ENCODE measurements at regions not wholly inside any gene's neighbourhood (a gene's known extent, or its start where the extent isn't known, plus 50 kb on each side); places are given as distances from the start of the nearest gene placed in this dataset.

DNA sequence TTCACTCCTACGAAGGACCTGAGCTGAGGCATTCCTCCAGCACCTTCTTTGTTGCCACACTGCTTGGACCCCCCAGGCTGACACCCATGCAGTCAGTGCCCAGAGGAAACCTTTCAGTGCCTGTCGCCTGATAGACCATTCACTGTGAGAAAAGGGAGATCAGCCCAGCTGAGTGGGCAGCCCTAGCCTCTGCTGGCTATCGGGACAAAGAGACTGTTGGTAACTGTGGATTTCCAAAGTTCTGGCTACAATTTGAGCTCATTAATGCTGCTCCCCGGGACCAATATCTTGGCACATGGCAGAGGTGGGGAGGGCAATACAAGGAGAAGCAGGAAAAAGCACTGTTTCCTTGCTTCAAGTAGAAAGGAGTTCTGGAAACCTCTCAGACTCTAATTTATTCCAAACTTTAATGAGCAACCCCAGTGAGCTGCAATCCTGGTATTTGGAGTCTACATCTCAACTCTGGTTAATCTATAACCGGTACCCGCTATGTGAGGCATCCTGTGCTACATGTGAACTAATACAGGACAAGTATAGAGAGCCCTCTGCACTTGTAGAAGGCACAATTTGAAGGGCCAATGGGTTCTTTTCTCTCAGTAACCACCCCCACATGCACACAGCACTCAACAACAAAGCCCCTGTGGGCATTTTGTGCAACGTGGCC is 200.7 kb upstream of the NCAM1 start:
- intact Hi-C loops (cut with micrococcal nuclease): no loop called here
- H3K4me1 Mint-ChIP-seq: no peaks in the 10 kb centered on the region
- CTCF ChIA-PET (ENCODE audit: partially characterized antibody): no interaction called here

GRCh38 chr11:112761911-112762706 is 199.1 kb upstream of the NCAM1 start:
- H3K9me3 ChIP-seq (ENCODE audit: control insufficient read depth in 1 of 2, low read length in 2 of 2): no peaks in the 10 kb centered on the region
- intact Hi-C loops (cut with micrococcal nuclease): no loop called here
- Mint-ChIP-seq H3K9me3 (peaks cover 0 to 4% (median 0%) of the 10 kb centered on the region in 8 donors), H3K27ac (no peak overlapping the region), H3K4me1 (no peaks in the 10 kb centered on the region), H3K27me3 (peaks cover 1 to 2% of the 10 kb centered on the region in 2 donors), H3K4me3 (no peak overlapping the region), H3K36me3 (no peaks in the 10 kb centered on the region)
- no peaks in the 10 kb centered on the region for H3K36me3 ChIP-seq (ENCODE audit: insufficient read depth, low read length)
- DNase-seq: no peak
- H3K4me3 ChIP-seq (ENCODE audit: low read length in 2 of 2): no peak overlapping the region
- no peak overlapping the region for H3K27ac ChIP-seq (ENCODE audit: low read depth, low read length)
- CTCF ChIA-PET (ENCODE audit: partially characterized antibody): no interaction called here
- POLR2A ChIA-PET (ENCODE audit: partially characterized antibody): no interaction called here
- H3K27me3 ChIP-seq (ENCODE audit: insufficient read depth, low read length): no peaks in the 10 kb centered on the region
- no peaks in the 10 kb centered on the region for H3K4me1 ChIP-seq (ENCODE audit: insufficient read depth, low read length)

More for the DNA sequence above, 200.7 kb upstream of the NCAM1 start:
- Mint-ChIP-seq H3K36me3 (no peaks in the 10 kb centered on the region), H3K4me3 (no peak overlapping the region), H3K27ac (no peak overlapping the region), H3K9me3 (peaks cover 0 to 4% (median 0%) of the 10 kb centered on the region in 8 donors), H3K27me3 (peaks cover 0 to 1% of the 10 kb centered on the region in 2 donors)
- no peaks in the 10 kb centered on the region for H3K4me1 ChIP-seq (ENCODE audit: insufficient read depth, low read length)
- H3K4me3 ChIP-seq (ENCODE audit: low read length in 2 of 2): no peak overlapping the region
- no peak for DNase-seq
- H3K27ac ChIP-seq (ENCODE audit: low read depth, low read length): no peak overlapping the region
- H3K27me3 ChIP-seq (ENCODE audit: insufficient read depth, low read length): no peaks in the 10 kb centered on the region
- no peaks in the 10 kb centered on the region for H3K9me3 ChIP-seq (ENCODE audit: control insufficient read depth in 1 of 2, low read length in 2 of 2)
- no peaks in the 10 kb centered on the region for H3K36me3 ChIP-seq (ENCODE audit: insufficient read depth, low read length)
- POLR2A ChIA-PET (ENCODE audit: partially characterized antibody): no interaction called here

DNA sequence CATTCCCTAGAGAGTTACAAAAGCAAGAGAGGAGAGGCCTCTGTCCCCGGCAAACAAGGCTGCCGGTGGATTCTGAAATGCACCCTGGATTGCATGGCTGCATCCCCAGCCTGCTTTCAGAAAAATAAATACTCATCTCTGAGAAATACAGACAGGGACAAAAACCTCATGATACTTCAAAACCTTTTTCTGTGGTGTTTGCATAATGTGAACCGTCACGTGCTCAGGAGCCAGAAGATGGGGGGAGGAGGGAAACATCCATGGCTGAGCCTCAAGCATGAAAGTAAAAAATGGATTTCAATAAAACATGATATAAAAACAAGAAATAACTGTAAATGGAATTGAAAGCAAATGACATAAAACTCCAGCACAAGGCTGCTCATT is 198.5 kb upstream of the NCAM1 start:
- peaks cover 1 to 2% of the 10 kb centered on the region in 2 donors for H3K27me3 Mint-ChIP-seq
- Histone ChIP-seq H3K4me1 (ENCODE audit: insufficient read depth, low read length) (no peaks in the 10 kb centered on the region), H3K27ac (ENCODE audit: low read depth, low read length) (no peak overlapping the region), H3K27me3 (ENCODE audit: insufficient read depth, low read length) (no peaks in the 10 kb centered on the region), H3K36me3 (ENCODE audit: insufficient read depth, low read length) (no peaks in the 10 kb centered on the region), H3K9me3 (ENCODE audit: control insufficient read depth in 1 of 2, low read length in 2 of 2) (no peaks in the 10 kb centered on the region), H3K4me3 (ENCODE audit: low read length in 2 of 2) (no peak overlapping the region)
- no peak overlapping the region for H3K27ac Mint-ChIP-seq
- POLR2A ChIA-PET (ENCODE audit: partially characterized antibody): no interaction called here
- no peak for DNase-seq
- intact Hi-C loops (cut with micrococcal nuclease): no loop called here
- H3K9me3 Mint-ChIP-seq: peaks cover 0 to 4% (median 0%) of the 10 kb centered on the region in 8 donors
- no peak overlapping the region for H3K4me3 Mint-ChIP-seq
- CTCF ChIA-PET (ENCODE audit: partially characterized antibody): no interaction called here
- H3K36me3 Mint-ChIP-seq: no peaks in the 10 kb centered on the region
- no peaks in the 10 kb centered on the region for H3K4me1 Mint-ChIP-seq

- no peak for DNase-seq
- CTCF ChIA-PET (ENCODE audit: partially characterized antibody): no interaction called here
- Mint-ChIP-seq H3K4me1 (no peaks in the 10 kb centered on the region), H3K36me3 (no peaks in the 10 kb centered on the region), H3K9me3 (peaks cover 0 to 5% (median 0%) of the 10 kb centered on the region in 8 donors), H3K27ac (no peak overlapping the region), H3K27me3 (peaks cover 2 to 4% of the 10 kb centered on the region in 2 donors), H3K4me3 (no peak overlapping the region)
- no peaks in the 10 kb centered on the region for H3K27me3 ChIP-seq (ENCODE audit: insufficient read depth, low read length)
- no peaks in the 10 kb centered on the region for H3K9me3 ChIP-seq (ENCODE audit: control insufficient read depth in 1 of 2, low read length in 2 of 2)
- H3K4me1 ChIP-seq (ENCODE audit: insufficient read depth, low read length): no peaks in the 10 kb centered on the region
- H3K36me3 ChIP-seq (ENCODE audit: insufficient read depth, low read length): no peaks in the 10 kb centered on the region
- H3K27ac ChIP-seq (ENCODE audit: low read depth, low read length): no peak overlapping the region
- POLR2A ChIA-PET (ENCODE audit: partially characterized antibody): no interaction called here
- intact Hi-C loops (cut with micrococcal nuclease): no loop called here
- H3K4me3 ChIP-seq (ENCODE audit: low read length in 2 of 2): no peak overlapping the region
Measured at GRCh38 chr11:112765337-112765736, 195.9 kb upstream of the NCAM1 start.

DNA sequence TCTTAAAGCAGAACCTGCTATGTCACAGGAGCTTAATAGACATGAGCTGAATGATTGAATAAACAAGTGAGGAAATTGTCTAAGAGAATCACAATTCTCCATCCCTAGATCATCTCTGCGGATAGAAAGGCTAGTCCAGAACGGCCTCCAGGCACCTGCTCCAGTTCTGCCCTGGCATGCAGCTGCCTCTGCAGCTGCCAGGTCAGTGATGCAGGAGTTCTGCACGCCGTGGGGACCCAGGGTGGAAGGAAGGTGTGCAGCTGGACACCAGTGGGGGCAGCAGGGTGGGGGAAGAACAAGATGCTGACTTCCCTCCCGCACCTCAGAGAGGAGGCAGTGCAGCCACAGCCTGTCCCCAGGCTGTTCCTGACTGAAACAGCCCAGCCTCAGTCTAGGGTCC is 192.1 kb upstream of the NCAM1 start:
- no peaks in the 10 kb centered on the region for H3K36me3 ChIP-seq (ENCODE audit: insufficient read depth, low read length)
- no peak overlapping the region for H3K4me3 ChIP-seq (ENCODE audit: low read length in 2 of 2)
- Mint-ChIP-seq H3K27ac (no peak overlapping the region), H3K27me3 (peaks cover 4 to 8% of the 10 kb centered on the region in 2 donors), H3K9me3 (peaks cover 0 to 3% (median 0%) of the 10 kb centered on the region in 8 donors), H3K4me1 (no peaks in the 10 kb centered on the region), H3K36me3 (no peaks in the 10 kb centered on the region), H3K4me3 (no peak overlapping the region)
- H3K27ac ChIP-seq (ENCODE audit: low read depth, low read length): no peak overlapping the region
- H3K27me3 ChIP-seq (ENCODE audit: insufficient read depth, low read length): no peaks in the 10 kb centered on the region
- no peaks in the 10 kb centered on the region for H3K9me3 ChIP-seq (ENCODE audit: control insufficient read depth in 1 of 2, low read length in 2 of 2)
- no peak for DNase-seq
- ChIA-PET CTCF (ENCODE audit: partially characterized antibody) (no interaction called here), POLR2A (ENCODE audit: partially characterized antibody) (no interaction called here)
- H3K4me1 ChIP-seq (ENCODE audit: insufficient read depth, low read length): no peaks in the 10 kb centered on the region
- intact Hi-C loops (cut with micrococcal nuclease): no loop called here

- no peaks in the 10 kb centered on the region for H3K36me3 Mint-ChIP-seq
Measured at GRCh38 chr11:112769584-112769983, 191.6 kb upstream of the NCAM1 start.

DNA sequence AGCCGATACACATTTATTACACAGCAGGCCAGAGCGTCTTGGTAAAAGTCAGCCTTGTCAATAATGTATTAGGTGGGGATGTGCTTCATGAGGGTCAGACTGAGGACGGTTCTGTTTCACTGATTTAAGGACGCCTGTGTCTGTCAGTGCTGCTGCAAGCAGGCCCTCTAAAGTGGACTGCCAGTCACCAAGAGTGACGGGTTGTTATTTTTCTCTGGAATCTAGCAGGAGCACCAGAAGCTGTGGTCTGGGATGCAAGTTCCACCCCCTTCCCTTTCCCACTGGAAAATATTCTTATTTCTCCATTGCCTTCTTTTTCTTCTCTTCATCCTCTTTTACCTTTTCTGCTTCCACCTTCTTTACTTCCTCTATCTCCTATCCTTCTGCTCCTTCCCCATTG is 191.2 kb upstream of the NCAM1 start:
- DNase-seq: no peak
- Mint-ChIP-seq H3K27me3 (peaks cover 4 to 8% of the 10 kb centered on the region in 2 donors), H3K27ac (no peak overlapping the region), H3K9me3 (peaks cover 0 to 5% (median 0%) of the 10 kb centered on the region in 8 donors), H3K4me3 (no peak overlapping the region), H3K36me3 (no peaks in the 10 kb centered on the region), H3K4me1 (no peaks in the 10 kb centered on the region)
- intact Hi-C loops (cut with micrococcal nuclease): no loop called here
- no peak overlapping the region for H3K4me3 ChIP-seq (ENCODE audit: low read length in 2 of 2)
- no peaks in the 10 kb centered on the region for H3K36me3 ChIP-seq (ENCODE audit: insufficient read depth, low read length)
- H3K27ac ChIP-seq (ENCODE audit: low read depth, low read length): no peak overlapping the region
- no peaks in the 10 kb centered on the region for H3K4me1 ChIP-seq (ENCODE audit: insufficient read depth, low read length)
- no peaks in the 10 kb centered on the region for H3K9me3 ChIP-seq (ENCODE audit: control insufficient read depth in 1 of 2, low read length in 2 of 2)
- H3K27me3 ChIP-seq (ENCODE audit: insufficient read depth, low read length): no peaks in the 10 kb centered on the region
- ChIA-PET CTCF (ENCODE audit: partially characterized antibody) (no interaction called here), POLR2A (ENCODE audit: partially characterized antibody) (no interaction called here)

More at GRCh38 chr11:112769584-112769983, 191.6 kb upstream of the NCAM1 start:
- Mint-ChIP-seq H3K27ac (no peak overlapping the region), H3K9me3 (peaks cover 0 to 5% (median 0%) of the 10 kb centered on the region in 8 donors), H3K4me3 (no peak overlapping the region), H3K4me1 (no peaks in the 10 kb centered on the region), H3K27me3 (peaks cover 4 to 8% of the 10 kb centered on the region in 2 donors)
- no peak for DNase-seq
- ChIA-PET POLR2A (ENCODE audit: partially characterized antibody) (no interaction called here), CTCF (ENCODE audit: partially characterized antibody) (no interaction called here)
- Histone ChIP-seq H3K36me3 (ENCODE audit: insufficient read depth, low read length) (no peaks in the 10 kb centered on the region), H3K4me3 (ENCODE audit: low read length in 2 of 2) (no peak overlapping the region), H3K27ac (ENCODE audit: low read depth, low read length) (no peak overlapping the region), H3K27me3 (ENCODE audit: insufficient read depth, low read length) (no peaks in the 10 kb centered on the region), H3K9me3 (ENCODE audit: control insufficient read depth in 1 of 2, low read length in 2 of 2) (no peaks in the 10 kb centered on the region), H3K4me1 (ENCODE audit: insufficient read depth, low read length) (no peaks in the 10 kb centered on the region)
- intact Hi-C loops (cut with micrococcal nuclease): no loop called here
